CD4-positive, alpha-beta T cell treated with Interleukin-4 for 4 hours (primary cell): ENCODE measurements at regions not wholly inside any gene's neighbourhood (a gene's known extent, or its start where the extent isn't known, plus 50 kb on each side); places are given as distances from the start of the nearest gene placed in this dataset.
"Not testable (repeated sequence)": the region's sequence is repeated elsewhere in the genome, so short reads cannot be mapped to it uniquely, and the experiment has no call there.

ENCODE experiments used
- DNase-seq: peaks from one replicate; pipeline ENCODE4 v3.0.0-alpha.2; 2020

DNA sequence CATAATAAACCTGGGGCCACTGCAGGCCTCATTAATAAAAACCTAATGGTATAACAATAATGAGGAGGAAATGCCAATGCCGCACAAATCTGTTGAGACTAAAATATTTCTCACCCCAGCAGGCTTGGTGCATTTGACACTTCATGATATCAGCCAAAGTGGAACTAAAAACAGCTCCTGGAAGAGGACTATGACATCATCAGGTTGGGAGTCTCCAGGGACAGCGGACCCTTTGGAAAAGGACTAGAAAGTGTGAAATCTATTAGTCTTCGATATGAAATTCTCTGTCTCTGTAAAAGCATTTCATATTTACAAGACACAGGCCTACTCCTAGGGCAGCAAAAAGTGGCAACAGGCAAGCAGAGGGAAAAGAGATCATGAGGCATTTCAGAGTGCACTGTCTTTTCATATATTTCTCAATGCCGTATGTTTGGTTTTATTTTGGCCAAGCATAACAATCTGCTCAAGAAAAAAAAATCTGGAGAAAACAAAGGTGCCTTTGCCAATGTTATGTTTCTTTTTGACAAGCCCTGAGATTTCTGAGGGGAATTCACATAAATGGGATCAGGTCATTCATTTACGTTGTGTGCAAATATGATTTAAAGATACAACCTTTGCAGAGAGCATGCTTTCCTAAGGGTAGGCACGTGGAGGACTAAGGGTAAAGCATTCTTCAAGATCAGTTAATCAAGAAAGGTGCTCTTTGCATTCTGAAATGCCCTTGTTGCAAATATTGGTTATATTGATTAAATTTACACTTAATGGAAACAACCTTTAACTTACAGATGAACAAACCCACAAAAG is 580.9 kb upstream of the TMEFF2 start:
- no peak for DNase-seq

DNA sequence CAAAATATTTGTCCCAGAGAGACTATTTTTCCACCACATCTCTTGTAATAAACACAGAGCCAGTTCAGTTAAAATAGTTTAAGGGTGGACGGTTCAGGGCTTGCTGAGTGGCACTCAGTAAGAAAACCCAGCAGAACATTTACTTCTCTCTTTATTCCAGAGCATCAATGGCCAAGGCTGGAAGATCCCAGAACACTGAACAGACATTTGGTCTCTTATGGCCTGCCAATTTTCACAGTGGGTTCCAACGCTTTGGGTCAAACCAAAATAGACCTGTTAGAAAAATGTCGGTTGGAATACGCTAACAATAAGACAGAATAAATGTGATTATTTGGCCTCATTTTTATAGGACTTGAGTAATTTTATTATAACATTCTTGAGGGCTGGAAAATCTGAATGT is 580.3 kb upstream of the TMEFF2 start:
- no peak for DNase-seq

DNA sequence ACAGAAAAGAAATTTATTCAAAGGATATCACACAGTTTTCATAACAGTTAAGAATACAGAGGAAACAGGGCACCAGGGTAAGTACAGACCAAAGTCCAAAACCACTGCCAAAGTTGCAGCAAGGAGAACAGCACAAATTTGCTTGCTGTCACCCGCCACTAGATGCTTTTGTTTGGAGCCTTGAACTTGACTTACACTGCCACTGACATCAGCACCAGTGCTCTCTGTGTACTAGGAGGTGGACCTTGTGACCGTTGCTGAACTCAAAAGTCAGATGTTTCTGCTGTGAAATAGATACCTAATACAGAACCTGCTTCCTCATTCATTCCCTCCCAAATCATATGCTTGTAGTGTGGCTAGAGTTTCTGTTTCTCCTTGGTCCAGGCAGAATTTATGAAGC is 578.3 kb upstream of the TMEFF2 start:
- DNase-seq, result no peak

DNA sequence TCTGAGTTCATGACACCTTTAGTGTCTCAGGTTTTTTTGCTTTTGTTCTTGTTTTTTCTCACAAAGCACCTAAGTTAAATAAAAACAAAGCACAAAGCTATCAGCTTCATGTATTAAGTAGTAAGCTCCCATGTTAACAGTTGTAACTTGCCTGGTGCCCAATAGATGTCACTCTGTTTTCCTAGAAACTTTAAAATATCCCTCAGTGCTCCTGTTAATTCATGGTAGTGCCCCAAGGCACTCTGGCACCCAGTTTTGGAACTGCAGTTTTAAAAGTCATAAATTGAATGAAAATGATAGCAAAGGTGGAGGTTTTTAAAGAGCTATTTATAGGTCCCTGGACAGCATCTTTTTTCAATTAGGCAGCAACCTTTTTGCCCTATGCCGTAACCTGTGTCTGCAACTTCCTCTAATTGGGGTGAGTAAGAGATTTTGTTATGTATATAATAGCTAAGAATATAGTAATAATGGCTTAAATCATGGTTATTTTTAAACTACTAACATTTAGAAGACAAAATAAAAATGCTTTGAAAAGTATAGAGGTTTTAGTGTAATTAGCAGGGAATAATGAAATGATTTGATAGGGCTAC is 555.0 kb upstream of the TMEFF2 start:
- no peak for DNase-seq

DNA sequence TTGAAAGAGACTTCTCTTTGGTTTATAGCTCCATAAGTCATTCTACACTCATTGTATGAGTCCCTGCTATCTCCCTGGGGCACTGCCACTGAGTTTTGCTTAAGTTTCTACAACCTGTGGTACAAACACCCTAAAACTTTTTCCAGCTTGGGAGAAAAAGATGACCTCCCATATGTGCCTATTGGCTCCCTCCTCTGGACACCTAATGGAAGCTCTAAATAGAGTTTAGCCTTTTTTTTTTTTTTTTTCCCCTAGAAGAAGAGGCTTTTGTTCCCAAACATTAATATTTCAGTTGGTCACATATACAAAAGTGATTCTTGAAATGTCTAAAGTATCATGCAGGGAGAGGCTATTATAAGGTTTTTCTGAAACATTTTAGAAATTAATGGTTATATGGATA is 547.2 kb upstream of the TMEFF2 start:
- no peak for DNase-seq

DNA sequence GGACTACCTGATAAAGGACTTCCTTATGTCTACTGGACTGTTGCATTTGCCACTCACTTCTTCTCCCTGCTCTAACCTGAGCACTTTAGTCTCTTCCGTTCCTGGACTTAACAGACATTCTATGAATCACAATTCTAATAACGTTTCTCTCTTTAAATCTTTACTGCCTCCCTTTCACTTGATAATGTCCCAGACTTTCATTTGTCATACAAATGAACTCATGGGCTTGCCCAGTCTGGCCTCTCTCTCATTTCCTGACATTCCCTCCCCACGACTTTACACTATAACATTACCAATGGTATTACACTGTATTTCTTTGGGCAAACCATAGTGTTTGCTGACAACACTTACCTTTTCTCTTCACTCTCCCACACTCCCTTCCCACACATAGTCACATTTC is 540.7 kb upstream of the TMEFF2 start:
- no peak for DNase-seq

DNA sequence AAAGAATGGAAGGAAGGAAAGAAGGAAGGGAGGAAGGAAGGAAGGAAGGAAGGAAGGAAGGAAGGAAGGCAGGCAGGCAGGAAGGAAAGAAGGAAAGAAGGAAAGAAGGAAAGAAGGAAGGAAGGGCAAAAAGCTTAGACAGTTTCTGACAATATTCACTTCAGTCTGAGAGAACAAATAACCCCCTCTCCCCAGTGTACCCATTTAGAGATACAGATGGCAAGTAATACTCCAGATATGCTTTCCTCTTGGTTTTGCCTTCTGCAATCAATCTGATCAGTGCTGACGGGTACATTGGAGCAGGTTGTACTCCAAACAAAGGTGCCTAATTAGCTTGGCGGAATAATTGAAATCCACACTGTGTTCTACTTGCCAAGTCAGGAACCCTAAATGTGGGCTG is 534.6 kb upstream of the TMEFF2 start:
- DNase-seq, result no peak

DNA sequence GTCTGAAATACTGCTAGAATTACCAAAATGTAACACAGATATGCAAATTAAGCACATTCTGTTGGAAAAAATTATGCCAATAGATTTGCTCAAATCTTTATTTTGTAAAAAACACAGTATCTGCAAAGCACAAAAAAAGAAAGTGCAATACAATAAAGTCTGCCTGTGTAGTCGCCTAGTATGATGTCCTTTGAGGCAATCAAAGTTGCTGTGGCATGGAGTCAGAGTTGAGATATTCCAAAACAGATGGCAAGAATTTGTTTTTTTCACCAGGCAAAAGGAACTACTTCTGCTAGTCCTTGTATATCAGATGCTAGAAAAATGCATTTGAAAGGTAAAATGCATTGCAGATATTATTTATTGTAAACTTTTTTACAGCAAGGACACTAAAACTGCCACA is 531.3 kb upstream of the TMEFF2 start:
- no peak for DNase-seq

DNA sequence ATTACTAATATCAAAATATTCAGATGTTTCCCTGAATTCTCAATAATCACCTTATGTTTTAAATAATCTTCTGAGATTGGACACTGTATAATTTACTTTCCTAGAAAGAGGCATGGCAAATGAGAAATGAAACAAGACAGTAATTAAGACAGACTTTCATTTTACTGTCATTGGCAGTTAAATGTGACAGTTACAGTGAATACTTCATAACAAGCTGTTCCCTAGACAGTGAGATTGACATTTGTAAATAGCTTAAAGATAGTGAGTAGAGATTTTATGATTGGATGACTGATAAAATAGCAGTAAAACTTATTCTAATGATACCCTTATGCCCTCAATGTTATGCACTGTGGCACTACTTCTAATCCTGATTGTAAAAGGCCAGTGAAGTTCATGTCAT is 524.9 kb upstream of the TMEFF2 start:
- DNase-seq, result no peak

DNA sequence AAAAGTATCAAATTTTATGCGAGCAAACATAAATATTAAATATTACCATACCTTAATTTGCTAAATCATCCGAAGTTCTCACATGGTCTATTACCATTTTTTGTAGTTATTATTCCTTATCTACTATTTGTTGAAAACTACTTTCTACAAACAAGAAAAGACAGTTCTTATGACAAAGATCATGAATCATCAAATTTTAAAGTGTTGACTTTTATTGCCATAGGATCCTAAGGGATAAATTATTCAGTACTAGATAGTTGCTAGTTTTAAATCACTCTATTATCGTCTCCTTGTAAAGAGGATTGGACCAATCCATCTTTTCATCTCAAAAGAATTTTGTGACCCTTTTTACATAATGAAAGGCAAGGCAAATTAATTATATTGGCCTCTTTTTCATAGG is 523.6 kb upstream of the TMEFF2 start:
- no peak for DNase-seq

DNA sequence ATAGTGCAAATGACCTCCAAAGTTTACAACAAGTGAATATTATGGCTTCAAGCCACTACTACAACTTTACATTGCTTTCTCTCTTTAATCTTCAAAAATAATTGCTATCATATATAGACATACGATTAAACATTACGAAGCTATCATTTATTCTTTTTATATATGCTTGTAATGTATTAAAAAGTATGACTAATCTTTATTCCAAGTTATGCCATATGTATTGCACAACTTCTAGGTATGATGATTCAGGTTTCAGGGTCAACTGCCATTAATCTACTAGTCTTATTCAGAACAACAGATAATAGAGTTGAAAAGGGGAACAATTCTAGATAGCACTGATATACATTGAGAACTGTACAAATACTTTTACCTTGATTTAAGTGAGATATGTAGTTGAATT is 506.2 kb upstream of the TMEFF2 start:
- DNase-seq, result no peak

DNA sequence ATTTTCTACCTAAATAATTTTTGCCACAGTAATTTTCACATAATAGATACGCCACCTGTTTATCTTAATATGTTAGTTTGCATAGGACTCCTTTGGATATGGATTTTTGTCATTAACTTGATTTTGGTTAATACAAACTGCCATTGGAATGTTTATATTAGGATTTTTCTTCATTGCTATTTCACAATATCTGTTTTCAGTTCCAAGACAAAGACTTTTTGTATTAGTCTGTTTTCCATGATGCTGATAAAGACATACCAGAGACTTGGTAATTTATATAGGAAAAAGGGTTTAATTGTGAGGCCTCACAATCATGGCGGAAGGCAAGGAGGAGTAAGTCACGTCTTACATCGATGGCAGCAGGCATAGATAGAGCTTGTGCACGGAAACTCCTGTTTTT is 503.1 kb upstream of the TMEFF2 start:
- DNase-seq, result no peak

DNA sequence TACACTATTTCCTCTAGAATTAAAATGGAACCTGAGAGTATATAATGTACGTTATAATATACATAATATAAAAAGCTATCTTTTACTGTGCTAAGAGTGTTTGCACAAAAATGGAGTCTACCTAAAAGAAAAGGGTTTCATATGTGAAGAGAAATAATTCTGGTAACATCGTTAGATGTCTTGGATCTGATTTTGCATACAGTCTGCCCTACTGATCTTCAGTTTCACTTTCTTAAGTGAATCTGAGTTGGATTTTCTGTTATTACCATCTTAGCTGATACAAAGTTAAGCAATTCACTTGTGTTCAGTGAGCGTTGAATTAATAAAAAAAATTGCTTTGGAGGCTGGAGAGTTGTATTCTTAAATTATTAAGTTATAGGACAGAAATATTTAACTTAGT is 502.1 kb upstream of the TMEFF2 start:
- DNase-seq, result no peak

DNA sequence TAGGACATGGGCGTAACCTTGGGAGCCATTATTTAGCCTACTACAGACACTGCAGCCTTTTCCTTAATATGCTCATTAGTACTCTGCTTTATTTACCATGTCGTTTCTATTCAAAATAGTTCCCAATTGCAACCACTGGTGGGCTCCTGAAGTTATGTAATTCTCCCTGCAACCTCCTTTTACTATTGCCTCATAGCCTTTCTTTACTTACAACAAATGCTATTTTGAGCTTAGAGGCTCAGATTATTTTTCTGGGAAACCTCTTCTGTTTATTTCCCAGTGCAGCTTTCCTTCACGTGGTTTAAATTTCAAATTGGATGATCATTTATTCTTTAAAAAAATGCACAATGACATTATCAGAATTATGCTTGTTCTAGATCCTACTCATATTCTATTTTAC is 492.3 kb upstream of the TMEFF2 start:
- DNase-seq, result no peak

DNA sequence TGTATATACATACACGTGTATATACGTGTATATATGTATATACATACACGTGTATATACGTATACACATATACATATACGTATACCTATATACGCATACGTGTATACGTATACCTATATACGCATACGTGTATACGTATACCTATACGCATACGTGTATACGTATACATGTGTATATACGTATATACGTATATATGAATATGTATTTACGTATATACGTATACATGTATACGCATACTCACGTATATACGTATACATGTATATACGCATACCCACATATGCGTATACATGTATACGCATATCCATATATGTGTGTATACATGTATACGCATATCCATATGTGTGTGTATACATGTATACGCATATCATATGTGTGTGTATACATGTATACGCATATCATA is 487.8 kb upstream of the TMEFF2 start:
- not testable (repeated sequence) for DNase-seq

DNA sequence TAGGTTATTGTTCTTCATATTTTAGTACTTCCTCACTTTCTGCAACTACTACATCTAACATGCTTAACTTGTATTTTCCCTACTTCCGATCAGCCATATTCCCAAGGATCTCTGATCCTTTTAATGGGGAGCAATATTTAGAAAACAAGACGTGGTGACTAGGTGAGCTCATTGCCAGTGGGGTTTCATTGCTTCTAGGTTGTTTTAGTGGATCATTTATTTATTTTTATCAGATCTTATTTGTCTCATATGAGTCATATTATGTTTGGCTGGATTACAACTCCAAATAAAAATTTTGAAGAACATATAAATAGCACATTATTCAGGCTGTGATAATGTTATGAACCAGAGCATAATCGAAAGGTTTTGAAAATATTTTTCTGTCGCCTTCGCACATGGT is 480.9 kb upstream of the TMEFF2 start:
- DNase-seq, result no peak

DNA sequence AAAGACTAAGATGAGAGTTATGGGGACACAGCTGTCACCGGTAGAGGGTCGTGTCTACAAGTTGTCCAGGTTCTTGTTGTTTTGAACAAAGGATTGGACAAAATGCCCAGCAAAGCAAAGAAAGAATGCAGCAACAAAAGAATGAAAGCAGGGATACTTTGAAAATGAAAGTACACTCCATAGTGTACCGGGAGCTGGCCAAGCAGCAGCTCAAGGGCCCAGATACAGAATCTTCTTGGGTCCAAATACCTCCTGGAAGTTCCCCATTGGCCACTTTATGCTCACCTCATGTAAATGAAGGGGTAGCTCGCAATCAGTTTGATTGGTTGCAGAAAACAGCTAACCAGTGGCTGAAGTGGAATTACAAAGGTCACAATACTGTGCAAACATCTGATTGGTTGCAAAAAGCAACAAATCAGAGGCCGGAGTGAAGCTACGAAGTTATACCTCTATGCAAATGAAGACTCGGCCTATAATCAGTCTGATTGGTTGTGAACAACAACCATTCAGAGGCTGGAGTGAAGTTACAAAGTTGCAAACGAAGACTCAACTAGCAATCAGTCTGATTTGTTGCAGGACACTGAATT is 474.9 kb upstream of the TMEFF2 start:
- no peak for DNase-seq

DNA sequence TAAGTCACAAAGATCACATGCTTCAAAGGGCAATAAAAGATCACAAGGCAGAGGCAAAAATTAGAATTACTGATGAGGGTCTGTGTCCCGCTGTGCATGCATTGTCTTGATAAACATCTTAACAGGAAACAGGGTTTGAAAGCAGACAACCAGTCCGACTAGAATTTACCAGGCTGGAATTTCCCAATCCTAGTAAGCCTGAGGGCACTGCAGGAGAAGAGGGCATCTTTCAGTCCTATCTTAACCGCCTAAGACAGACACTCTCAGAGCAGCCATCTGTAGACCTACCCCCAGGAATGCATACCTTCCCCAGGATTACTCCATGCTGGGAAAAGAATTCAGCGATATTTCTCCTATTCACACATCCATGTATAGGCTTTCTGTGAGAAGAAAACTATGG is 465.8 kb upstream of the TMEFF2 start:
- DNase-seq, result not testable (repeated sequence)

DNA sequence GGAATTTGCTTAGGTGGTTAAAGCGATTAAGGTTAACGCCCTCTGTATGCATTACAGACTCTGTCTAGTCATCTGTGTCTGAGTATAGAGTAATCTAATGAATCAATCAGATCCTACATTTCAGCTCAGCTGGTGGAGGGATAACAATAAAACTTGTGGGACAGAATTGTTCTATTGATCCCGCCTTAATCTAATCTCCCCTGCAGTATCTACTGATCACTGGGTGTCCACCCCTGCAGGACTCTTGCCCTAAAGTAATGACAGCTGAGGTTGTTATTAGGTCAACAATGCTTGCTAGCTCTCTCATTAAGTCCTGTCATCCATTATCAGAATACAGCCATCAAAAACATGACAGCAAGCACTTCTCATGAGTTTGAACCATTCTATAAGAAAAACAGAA is 462.6 kb upstream of the TMEFF2 start:
- DNase-seq, result no peak

DNA sequence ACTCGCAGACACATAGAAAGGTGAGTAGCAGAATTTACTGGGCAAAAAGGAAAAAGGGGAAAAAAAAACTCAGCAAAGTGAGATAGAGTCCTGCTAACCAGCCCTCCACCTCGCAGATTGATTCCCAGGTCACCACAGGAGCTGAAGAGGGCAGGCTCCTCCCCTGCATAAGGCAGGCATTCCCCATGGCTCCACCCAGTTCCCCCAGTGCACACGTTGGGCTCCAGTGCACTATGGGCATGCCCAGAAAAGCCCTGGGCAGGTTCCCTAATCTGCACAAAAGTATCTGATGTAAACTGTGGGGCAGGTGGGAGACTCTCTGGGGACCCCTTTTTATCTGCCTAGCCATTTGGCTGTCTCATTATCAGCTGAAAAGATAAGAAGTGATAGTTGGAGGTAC is 461.2 kb upstream of the TMEFF2 start:
- no peak for DNase-seq

DNA sequence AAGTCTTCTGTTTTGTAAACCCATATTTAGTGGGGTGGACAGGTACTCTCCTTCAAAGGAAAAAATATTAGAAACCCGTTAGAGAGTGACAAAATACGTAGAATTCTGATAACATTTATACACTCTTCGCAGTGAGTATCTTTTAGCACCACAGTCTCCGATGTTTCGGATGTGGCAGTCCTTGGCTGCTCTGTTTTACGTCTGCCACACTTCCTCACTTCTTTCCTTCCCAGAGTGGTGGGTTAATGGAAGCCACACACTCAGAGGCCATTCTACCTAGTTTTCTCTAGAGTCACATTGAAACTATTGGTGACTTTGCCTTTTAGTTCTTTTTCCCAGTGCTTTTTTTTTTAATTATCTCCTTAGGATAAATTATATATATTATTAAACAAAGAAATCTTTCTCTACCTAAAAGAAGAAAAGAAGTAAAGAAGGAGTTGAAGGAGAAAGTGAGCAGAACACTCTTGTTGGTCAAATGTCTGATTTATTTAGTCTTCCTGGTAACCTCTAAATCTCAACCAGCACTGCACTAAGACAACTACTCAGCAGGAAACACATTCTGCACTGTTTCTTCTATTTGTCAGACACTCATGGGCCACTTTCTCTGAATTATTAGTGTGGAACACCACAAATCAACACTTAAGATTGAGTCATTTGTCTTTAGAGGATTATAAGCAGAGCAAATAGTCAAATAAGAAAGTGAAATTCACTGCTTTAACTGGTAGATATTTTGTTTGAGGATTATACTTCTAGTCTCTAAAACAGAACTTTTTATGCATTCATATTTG is 451.3 kb upstream of the TMEFF2 start:
- DNase-seq, result no peak

DNA sequence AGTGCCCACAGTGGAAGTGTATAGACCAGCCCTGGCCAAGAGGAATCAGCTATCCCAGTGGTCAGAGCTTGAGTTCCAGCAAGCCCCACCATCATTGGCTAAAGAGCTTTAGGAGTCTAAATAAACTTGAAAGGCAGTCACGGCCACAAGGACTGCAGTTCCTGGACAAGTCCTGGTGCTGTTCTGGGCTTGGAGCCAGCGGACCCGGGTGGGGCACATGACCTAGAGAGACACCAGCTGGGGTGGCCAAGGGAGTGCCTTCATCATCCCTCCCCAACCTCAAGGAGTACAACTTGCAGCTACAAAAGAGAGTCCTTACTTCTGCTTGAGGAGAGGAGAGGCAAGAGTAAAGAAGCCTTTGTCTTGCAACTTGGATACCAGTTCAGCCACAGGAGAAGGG is 439.8 kb upstream of the TMEFF2 start:
- DNase-seq, result no peak

DNA sequence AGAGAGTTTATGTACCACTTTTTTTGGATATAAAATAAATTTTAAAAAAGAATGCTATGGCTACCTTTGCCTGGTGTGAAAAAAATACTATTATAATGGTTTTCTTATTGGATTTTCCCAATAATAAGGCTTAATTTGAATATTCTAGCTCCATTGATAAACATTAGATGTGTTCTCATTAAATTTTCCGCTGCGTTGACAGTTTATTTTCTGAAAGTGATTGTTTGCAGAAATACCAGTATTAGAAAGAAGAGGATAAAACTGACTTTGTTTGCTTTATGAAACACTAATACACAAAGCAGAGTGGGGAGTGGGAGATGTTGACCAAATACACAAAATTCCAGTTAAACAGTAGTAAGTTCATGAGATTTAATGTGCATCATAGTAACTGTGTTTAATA is 433.3 kb upstream of the TMEFF2 start:
- DNase-seq, result no peak

DNA sequence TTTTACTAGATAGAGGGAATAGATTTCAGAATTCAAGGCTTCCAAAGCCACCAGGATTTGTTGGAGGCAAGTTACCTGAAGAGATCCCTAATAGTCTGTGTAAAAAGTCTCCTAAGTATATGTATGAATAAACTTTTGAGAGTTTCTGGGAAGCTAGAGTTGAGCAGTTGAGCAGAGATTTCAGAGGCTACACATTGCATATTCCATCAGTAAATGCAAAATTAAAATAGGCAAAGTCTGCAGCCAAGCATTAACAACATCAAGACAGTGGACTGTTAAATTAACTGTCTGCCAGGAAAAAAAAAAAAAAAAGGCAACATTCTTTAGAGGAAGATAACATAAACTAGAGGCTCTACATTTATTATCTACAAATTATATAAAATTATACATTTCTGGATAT is 420.4 kb upstream of the TMEFF2 start:
- no peak for DNase-seq
